GM18526 (cell line): ENCODE measurements at regions not wholly inside any gene's neighbourhood (a gene's known extent, or its start where the extent isn't known, plus 50 kb on each side); places are given as distances from the start of the nearest gene placed in this dataset.

Experiments
- POLR2A ChIP-seq: IDR thresholded peaks from 3 replicates; pipeline ENCODE4 v1.6.1; 2011; ENCODE audit not compliant: insufficient read length; ENCODE audit errors: extremely low read depth

DNA sequence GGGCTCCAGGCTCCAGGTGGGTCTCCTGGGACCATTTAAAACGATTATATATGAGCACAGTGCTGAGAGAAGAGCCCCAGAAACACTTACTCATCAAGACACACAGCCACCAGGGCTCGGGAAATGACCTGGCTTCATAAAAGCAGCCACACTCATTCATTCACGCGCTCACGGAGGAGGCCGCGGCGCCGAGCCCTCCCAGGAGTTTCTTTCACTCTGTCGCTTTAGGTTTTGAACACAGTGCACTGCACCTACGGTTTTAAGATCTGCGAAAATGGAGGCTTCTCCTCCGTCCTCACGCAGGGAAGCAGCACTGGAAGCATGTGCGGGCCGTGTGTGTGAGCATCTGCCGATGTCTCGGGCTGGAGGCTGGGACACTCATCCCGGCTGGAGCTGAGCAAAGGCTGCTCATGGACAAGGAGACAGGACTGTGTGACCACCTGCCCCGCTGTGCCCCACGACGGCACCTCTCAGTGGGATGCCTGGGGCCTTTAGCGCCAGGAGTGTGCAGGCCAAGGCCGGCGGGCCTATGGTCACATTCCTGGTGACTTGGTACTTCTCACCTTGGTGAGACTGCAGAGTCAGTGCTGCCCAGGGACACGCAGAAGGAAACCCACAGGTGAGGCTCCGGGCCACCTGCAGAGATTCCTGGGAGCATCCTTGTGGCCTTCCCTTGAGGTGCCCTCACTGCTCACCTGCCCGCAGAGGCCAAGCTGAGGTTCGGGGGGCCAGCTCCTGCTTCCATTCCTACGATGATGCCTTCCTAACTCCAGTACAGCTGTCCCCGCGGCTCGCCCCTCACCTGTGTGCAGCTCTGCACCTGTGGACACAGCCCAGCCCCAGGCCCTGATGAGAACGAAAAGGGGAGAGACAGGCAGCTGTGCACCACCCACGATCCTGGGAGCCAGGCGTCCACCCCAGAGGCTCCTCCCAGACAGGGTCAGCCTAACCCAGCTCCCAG, 872.0 kb downstream of the BRD1 start:
- no peak for TF ChIP-seq POLR2A

DNA sequence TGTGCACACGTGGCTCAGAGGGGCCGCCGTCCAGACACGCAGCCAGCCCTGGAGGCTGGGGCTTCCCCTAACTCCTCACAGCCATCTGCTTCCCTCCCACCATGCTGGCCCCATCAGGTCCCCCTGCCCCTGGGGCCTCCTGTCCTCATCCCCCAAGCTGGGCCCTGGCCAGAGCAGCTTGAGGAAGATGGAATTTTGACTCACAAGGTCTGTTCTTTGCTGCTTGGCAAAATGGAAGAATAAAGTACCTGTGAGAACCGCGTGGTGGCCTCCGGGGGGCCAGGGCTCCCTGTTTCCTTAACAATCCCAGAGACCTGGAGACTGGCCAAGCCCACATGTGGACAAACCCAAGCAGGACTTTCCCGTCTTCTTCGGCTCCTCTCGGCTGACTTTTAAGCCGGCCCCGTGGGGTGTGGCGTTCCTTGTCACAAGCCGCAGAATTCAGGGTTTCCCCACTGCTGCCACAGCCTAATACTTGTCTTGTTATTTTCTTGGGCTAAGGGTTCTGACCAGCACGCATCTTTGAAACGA, 872.8 kb downstream of the BRD1 start:
- no peak for TF ChIP-seq POLR2A

GRCh38 chr22:48953830-48954229, 873.8 kb downstream of the BRD1 start:
- TF ChIP-seq POLR2A, result no peak

- no peak for TF ChIP-seq POLR2A
Observed at GRCh38 chr22:48953103-48953720, 874.5 kb downstream of the BRD1 start.

DNA sequence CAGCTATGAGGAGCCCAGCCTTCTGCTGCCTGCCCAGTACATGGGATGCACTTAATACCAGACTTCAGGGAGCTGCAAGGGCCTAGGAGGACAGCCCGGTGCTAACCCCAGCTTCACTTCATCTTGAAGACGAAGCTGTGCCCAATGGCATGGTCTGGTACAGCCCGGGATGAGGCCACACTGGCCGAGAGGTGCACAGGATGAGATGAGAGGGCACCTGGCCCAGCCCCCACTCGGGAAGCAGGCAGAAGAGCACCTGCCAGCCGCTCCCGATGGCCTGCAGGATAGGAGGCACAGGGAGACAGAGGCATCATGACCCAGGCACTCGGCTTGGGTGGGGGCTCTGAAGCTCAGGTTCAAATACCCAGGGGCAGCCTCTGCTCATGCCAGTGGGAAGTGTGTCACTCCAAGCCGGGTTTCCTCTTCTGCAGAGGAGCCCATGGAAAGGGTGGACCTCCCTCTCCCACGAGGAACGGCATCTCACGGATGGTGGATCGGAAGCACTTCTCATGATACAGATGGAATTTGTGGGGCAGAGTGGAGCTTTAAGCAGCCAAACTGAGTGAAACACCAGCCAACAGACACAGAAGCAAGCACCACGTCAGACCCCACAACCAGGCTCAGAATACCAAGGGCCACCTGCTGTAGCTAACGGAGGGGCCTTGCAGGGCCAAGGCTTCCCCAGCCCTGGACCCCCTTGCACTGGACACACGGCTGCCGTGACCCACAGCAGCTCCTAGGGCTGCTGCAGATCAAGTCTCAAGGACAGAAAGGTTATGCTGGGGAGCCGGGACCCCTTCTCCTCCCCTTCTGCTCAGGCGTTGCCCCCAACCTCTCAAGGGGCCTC, 875.2 kb downstream of the BRD1 start:
- no peak for TF ChIP-seq POLR2A

DNA sequence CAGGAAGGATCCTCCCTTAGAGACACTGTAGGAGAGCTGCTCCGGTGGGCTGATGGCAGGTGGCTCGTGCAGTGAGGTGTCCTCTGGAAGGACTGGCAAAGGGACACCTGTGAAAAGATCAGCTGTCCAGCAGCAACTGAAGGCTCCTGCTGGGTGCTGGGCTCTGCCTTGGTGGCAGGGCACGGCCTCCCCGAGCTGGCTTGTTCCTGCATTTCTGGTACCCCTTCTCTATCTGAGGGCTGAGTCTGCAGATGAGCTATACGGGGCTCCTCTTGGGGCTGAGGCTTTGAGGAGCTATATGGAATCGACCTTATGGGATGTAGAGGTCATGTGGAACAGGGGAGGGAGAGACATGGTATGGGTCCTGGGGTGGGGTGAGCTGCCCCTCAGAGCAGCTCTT, 875.8 kb downstream of the BRD1 start:
- no peak for TF ChIP-seq POLR2A

DNA sequence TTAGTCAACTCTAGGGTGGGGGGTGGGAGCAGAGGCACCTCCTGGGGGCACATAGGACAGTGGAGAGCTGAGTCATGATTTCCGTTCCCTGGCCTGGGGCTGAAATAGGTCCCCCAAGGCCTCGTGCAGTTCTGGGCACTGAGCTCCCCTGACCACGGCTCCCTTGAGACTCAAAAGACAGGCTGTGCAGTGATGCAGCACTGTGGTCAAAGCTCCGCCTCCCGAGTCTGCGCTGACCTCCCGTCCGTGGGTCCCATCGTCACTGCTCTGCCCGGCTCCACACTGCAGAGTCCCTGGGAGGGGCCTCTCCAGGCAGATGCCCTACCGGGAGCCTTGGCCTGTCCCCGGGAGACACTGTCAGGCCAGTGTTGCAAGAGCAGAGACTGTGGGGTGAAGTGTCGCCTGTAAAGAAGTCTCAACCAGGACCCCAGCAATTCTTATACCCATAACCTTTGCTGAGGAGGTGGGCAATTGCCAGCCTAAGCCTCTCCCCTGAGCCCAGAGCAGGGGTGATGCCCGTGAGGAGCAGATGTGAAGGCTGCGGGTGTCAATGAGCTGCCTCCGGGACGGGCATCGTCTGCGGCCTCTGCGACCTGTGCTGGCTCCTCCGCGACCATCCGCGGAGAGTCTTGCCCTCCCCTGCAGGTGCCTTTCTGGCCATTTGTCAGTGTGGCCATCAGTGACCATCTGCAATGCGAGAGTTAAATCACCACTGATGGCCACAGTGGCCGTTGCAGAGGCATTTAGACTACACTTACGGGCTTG, 877.3 kb downstream of the BRD1 start:
- TF ChIP-seq POLR2A, result no peak

DNA sequence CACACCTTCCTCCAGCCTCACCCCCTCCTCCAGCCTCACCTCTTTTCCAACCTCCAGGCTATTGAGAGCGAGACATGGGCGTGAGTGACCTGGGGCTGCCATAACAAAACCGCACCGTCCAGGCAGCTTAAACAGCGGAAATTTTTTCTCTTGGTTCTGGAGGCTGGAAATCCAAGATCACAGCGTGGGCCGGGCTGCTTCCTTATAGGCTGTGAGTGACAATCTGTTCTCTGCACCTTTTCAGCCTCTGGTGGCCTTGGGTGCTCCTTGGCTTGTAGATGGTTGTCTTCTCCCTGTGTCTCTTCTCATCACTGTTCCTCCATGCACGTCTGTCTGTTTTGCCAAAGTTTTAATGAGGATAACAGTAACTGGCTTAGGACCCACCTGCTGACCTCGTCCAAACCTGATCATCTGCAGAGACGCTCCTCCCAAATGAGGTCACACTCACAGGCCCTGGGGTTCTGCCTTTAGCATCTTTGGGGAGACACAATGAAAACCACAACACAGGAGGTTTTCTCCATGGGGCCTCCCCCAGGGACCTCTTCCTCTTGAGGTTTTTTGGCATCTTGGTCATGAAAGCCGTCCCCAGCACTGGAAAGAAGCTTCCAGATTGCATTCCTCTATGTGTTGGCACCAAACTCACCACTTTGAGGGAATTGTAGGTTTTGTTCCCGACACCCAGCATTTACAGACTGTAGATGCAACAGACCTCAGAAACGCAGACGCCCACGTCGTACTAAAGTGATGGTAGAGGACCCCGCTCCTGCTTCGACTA, 878.1 kb downstream of the BRD1 start:
- TF ChIP-seq POLR2A, result no peak

DNA sequence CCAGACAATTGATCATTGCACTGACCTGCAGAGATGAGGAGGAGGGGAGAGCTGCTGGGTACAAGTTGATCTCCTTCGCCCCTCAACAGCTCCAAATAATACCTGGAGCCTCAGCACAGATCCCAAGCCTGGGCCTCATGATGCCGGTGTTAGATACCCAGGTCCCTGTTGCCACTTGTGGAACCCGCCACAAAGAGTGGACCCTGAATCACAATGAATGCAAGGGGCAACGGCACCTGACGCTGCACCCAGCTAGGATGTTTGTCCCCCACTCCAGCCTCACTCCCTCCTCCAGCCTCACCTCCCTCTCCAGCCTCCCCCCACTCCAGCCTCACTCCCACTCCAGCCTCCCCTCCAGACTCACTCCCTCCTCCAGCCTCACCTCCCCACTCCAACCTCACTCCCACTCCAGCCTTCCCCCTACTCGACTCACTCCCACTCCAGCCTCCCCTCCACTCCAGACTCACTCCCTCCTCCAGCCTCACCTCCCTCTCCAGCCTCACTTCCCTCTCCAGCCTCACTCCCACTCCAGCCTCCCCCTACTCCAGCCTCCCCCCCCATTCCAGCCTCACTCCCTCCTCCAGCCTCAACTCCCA, 879.0 kb downstream of the BRD1 start:
- no peak for TF ChIP-seq POLR2A

GRCh38 chr22:48947636-48948035, 880.0 kb downstream of the BRD1 start:
- TF ChIP-seq POLR2A, result no peak

DNA sequence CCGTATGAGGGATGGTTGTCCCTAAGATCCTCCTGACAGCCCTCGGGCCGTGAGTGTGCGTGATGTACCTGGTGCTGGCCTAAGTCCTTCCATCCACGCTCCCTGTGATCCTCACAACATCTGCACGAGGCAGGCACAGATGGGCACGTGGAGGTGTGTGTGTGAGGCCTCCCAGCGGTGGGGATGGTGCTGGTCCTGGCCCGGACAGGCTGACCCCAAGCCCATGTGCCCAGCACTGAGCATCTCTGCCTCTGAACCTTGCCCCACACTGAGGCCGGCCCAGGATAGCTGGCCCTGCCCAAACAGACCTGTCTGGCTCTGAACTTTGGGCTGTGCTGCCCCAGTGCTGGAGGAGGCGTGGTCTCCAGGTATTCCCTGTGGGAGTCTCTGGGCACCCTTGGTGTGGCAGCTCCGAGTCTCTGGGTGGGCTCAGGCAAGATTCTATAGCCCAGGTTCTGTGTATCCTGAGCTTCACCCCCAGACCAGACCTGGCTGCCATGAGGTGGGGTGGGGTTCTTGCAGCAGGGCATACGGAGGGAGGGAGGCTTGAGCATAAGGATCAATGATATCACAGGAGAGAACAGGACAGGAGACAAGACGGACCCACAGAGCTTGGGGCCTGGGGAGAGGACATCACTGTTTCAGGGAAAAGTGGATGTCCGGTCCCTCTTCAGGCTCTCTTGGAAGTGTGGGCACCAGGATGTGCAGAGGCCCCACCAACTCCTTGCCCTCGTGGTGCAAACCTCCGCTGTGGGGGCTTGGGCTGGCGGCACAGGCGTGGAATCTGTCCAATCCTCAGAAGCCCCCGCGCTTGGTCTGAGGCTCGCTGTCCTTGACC, 881.8 kb downstream of the BRD1 start:
- no peak for TF ChIP-seq POLR2A

GRCh38 chr22:48944751-48945620, 882.7 kb downstream of the BRD1 start:
- TF ChIP-seq POLR2A, result no peak
